HepG2 (cell line): ENCODE measurements at regions not wholly inside any gene's neighbourhood (a gene's known extent, or its start where the extent isn't known, plus 50 kb on each side); places are given as distances from the start of the nearest gene placed in this dataset.
A peak's percentile ranks its signal among the peaks of the same experiment; 100 is the strongest.

Experiments used
- ATAC-seq: fragments of 200-7000 bp; cut with Tn5 transposase; 3 replicates; pipeline ENCODE4 v1.9.1; 2020; ENCODE audit warnings: mild to moderate bottlenecking, moderate library complexity
- BruUV-seq: library from RNA; stranded (reverse); fragments of 400-500 nt; replicated peaks from 2 replicates; lab custom pipeline; 2021; lab: Mats Ljungman, UMichigan
- CTCF ChIA-PET: fragments of 300-600 bp; formaldehyde crosslinking; extraction: SDS; loops from one replicate; lab custom pipeline; 2021; ENCODE audit warnings: low total read pairs, inconsistent platforms, low intra/inter-chr PET ratio; lab: Yijun Ruan, JAX
- POLR2A ChIA-PET: fragments of 350-600 bp; sonication (Branson Sonifier 250); formaldehyde crosslinking; loops from one replicate; lab custom pipeline; 2020; ENCODE audit warnings: antibody characterized with exemption, inconsistent platforms; lab: Yijun Ruan, JAX
- DNase-seq: peaks from one replicate; pipeline ENCODE4 v3.0.0-alpha.2; 2015; ENCODE audit warnings: low spot score
- FAIRE-seq: peaks from 3 replicates; lab custom pipeline; 2011; peaks lifted over from hg19 to GRCh38; lab: Jason Lieb, UNC
- H2AFZ ChIP-seq: one replicate; pipeline ENCODE4 v1.6.1; 2011; ENCODE audit warnings: low read length, inconsistent platforms
- H3K27ac ChIP-seq: fragments of 300-600 bp; 3 replicates; pipeline ENCODE4 v1.8.0; 2011; ENCODE audit warnings: mixed run types, mild to moderate bottlenecking, mixed read lengths, low read length, inconsistent platforms; ENCODE audit not compliant: insufficient read depth; ENCODE audit errors: extremely low read length
- H3K27me3 ChIP-seq, 2 experiments: fragments of 200-600 bp in 1 of 2; 2 replicates in 1 of 2; 3 replicates in 1 of 2; pipeline versions ENCODE4 v1.6.0 to v1.8.0; 2011; ENCODE audit warnings: low read length in 2 of 2, mild to moderate bottlenecking in 2 of 2, moderate library complexity in 2 of 2, inconsistent platforms in 1 of 2; ENCODE audit not compliant: insufficient read depth in 2 of 2, control insufficient read depth in 1 of 2
- H3K36me3 ChIP-seq, 2 experiments: fragments of 200-600 bp in 1 of 2; replicated peaks in 1 of 2; 2 replicates in 1 of 2; 3 replicates in 1 of 2; pipeline versions ENCODE4 v1.5.1 to v1.8.0; 2011; ENCODE audit warnings: low read length in 2 of 2, inconsistent platforms in 1 of 2; ENCODE audit not compliant: insufficient read depth in 2 of 2, control insufficient read depth in 1 of 2
- H3K4me1 ChIP-seq: 2 replicates; pipeline ENCODE4 v1.5.1; 2012; ENCODE audit warnings: low read length, inconsistent platforms; ENCODE audit not compliant: insufficient read depth
- H3K4me2 ChIP-seq: 2 replicates; pipeline ENCODE4 v1.6.0; 2011; ENCODE audit warnings: low read depth, low read length, inconsistent platforms
- H3K4me3 ChIP-seq, 3 experiments: fragments of 200-600 bp in 1 of 3; sonication (generic), shearing (Covaris generic) in 1 of 3; replicated peaks in 1 of 3; 2 replicates each; pipeline ENCODE4 v1.5.1; 2011 to 2016; ENCODE audit warnings: low read length in 3 of 3, inconsistent platforms in 2 of 3, low read depth in 2 of 3, mild to moderate bottlenecking in 2 of 3, control low read depth in 1 of 3, mixed read lengths in 1 of 3; ENCODE audit not compliant: insufficient read depth in 1 of 3
- H3K79me2 ChIP-seq: one replicate; pipeline ENCODE4 v1.6.1; 2011; ENCODE audit warnings: low read length, inconsistent platforms; ENCODE audit not compliant: insufficient read depth
- H3K9ac ChIP-seq: 2 replicates; pipeline ENCODE4 v1.6.0; 2011; ENCODE audit warnings: mild to moderate bottlenecking, low read depth, low read length, inconsistent platforms; ENCODE audit not compliant: insufficient read depth
- H3K9me3 ChIP-seq: 2 replicates; pipeline ENCODE4 v1.5.1; 2012; ENCODE audit warnings: mild to moderate bottlenecking, low read length
- H4K20me1 ChIP-seq: 2 replicates; pipeline ENCODE4 v1.6.0; 2011; ENCODE audit warnings: inconsistent platforms, mild to moderate bottlenecking, low read length, moderate library complexity; ENCODE audit not compliant: insufficient read depth
- BCL6 ChIP-seq: IDR thresholded peaks from 2 replicates; pipeline ENCODE4 v1.6.1; 2016; ENCODE audit warnings: missing genetic modification reagents, missing compliant biosample characterization
- DNMT1 ChIP-seq: sonication (generic); formaldehyde crosslinking; IDR thresholded peaks from 2 replicates; pipeline ENCODE4 v1.5.1; 2020; ENCODE audit warnings: mild to moderate bottlenecking, missing genetic modification reagents
- GATAD2A ChIP-seq: IDR thresholded peaks from 2 replicates; pipeline ENCODE4 v1.6.1; 2016
- RAD51 ChIP-seq: fragments of 450-650 bp; IDR thresholded peaks from 2 replicates; pipeline ENCODE4 v1.6.1; 2016; ENCODE audit warnings: borderline replicate concordance
- RBM22 ChIP-seq: fragments of 200-400 bp; formaldehyde crosslinking; optimal IDR thresholded peaks from 2 replicates; pipeline ENCODE3; 2017; ENCODE audit warnings: mild to moderate bottlenecking, low read length, moderate library complexity
- RNF2 ChIP-seq: fragments of 450-650 bp; conservative IDR thresholded peaks from 2 replicates; pipeline ENCODE4 v1.6.1; 2016; ENCODE audit warnings: low read depth
- SALL1 ChIP-seq: sonication (generic); formaldehyde crosslinking; IDR thresholded peaks from 2 replicates; pipeline ENCODE4 v1.8.0; 2022; ENCODE audit warnings: mild to moderate bottlenecking, missing genetic modification reagents
- SATB2 ChIP-seq: sonication (generic); formaldehyde crosslinking; IDR thresholded peaks from 2 replicates; pipeline ENCODE4 v1.5.0; 2020; ENCODE audit warnings: missing genetic modification reagents
- ZBTB42 ChIP-seq: sonication (generic); formaldehyde crosslinking; IDR thresholded peaks from 2 replicates; pipeline ENCODE4 v1.5.0; 2020; ENCODE audit warnings: mild to moderate bottlenecking, missing genetic modification reagents
- ZNF235 ChIP-seq: sonication (generic); formaldehyde crosslinking; IDR thresholded peaks from 2 replicates; pipeline ENCODE4 v1.8.1; 2023; ENCODE audit warnings: mild to moderate bottlenecking, missing genetic modification reagents, borderline replicate concordance
- ZNF30 ChIP-seq: sonication (generic); formaldehyde crosslinking; IDR thresholded peaks from 2 replicates; pipeline ENCODE4 v1.5.0; 2020; ENCODE audit warnings: mild to moderate bottlenecking, missing genetic modification reagents
- ZNF432 ChIP-seq: sonication (generic); formaldehyde crosslinking; IDR thresholded peaks from 2 replicates; pipeline ENCODE4 v1.5.0; 2020; ENCODE audit warnings: missing genetic modification reagents, mild to moderate bottlenecking, borderline replicate concordance
- ZNF569 ChIP-seq: sonication (generic); formaldehyde crosslinking; IDR thresholded peaks from 2 replicates; pipeline ENCODE4 v1.5.0; 2020; ENCODE audit warnings: mild to moderate bottlenecking, missing genetic modification reagents, moderate library complexity, borderline replicate concordance
- ZSCAN31 ChIP-seq: sonication (generic); formaldehyde crosslinking; IDR thresholded peaks from 2 replicates; pipeline ENCODE4 v1.5.0; 2020; ENCODE audit warnings: low read depth, mild to moderate bottlenecking, missing genetic modification reagents
- WGBS: methylation state at CpG from one replicate; pipeline ENCODE4 v1.1.6; 2017; ENCODE audit warnings: low lambda C conversion rate; 5-methylcytosine and 5-hydroxymethylcytosine counted together
- in situ Hi-C: cut with HindIII; loops from 2 replicates; pipeline ENCODE4 v1.10.0; 2017; ENCODE audit warnings: low pct_unique_long_range_greater_than_20kb; ENCODE audit not compliant: extremely low pct_ligation_motif_present
- intact Hi-C: fragments of 100-400 bp; cut with micrococcal nuclease; formaldehyde crosslinking; loops from one replicate; pipeline ENCODE4 v1.10.0; 2022; ENCODE audit not compliant: unreplicated experiment
- TF ChIP-seq, protein P1 (sequence below): sonication (generic); formaldehyde crosslinking; IDR thresholded peaks from 2 replicates; pipeline ENCODE4 v1.5.0; 2020; ENCODE audit warnings: missing genetic modification reagents
- TF ChIP-seq, protein P2 (sequence below): sonication (generic); formaldehyde crosslinking; IDR thresholded peaks from 2 replicates; pipeline ENCODE4 v1.4.0; 2020; ENCODE audit warnings: mild to moderate bottlenecking, missing genetic modification reagents, borderline replicate concordance

DNA sequence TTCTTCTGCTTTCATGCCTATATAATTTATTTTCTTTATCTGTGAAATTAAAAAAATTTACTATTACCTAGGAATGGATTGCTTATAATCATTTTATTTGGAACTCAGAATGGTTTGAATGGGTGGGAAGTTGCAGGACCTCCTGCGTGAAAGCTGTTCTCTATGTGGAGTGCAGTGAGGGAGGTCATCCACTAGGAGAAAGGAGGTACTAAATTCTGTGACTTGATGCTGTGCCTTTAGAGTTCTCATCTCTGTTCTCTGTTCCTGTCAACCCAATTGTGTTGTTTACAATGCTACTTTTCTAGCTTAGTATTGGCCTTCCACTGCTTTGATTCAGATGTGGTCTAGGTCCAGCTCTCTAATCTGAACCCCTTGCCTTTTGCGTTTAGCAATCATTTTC is 65.0 kb upstream of the HIVEP1 start:
- Histone ChIP-seq H3K4me3 (no peak overlapping the region), H3K79me2 (no peaks in the 10 kb centered on the region), H3K9me3 (no peaks in the 10 kb centered on the region), H3K9ac (no peak overlapping the region), H3K4me2 (no peak overlapping the region), H3K36me3 (no peaks in the 10 kb centered on the region), H3K27ac (no peak overlapping the region), H2AFZ (no peak overlapping the region), H4K20me1 (no peaks in the 10 kb centered on the region), H3K4me1 (peaks cover 10% of the 10 kb centered on the region), H3K27me3 (no peaks in the 10 kb centered on the region)
- no peak for TF ChIP-seq ZNF30
- TF ChIP-seq ZBTB42 (CRISPR knock-in tag) = no peak
- no peak for TF ChIP-seq RAD51
- TF ChIP-seq RBM22 = no peak
- no peak for TF ChIP-seq SATB2 (CRISPR knock-in tag)
- TF ChIP-seq SALL1 (CRISPR knock-in tag) = no peak
- TF ChIP-seq, protein P1, sequence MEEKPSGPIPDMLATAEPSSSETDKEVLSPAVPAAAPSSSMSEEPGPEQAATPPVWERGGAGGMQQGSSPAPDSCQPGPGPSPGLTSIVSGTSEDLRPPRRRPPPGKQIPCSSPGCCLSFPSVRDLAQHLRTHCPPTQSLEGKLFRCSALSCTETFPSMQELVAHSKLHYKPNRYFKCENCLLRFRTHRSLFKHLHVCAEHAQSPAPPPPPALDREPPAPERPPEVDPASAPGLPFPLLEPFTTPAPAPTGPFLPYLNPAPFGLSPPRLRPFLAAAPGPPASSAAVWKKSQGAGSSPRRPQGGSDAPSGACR (CRISPR knock-in tag) = no peak
- TF ChIP-seq GATAD2A = no peak
- no peak for TF ChIP-seq DNMT1 (CRISPR knock-in tag)
- no peak for TF ChIP-seq RNF2
- no peak for TF ChIP-seq ZSCAN31 (CRISPR knock-in tag)
- TF ChIP-seq, protein P2, sequence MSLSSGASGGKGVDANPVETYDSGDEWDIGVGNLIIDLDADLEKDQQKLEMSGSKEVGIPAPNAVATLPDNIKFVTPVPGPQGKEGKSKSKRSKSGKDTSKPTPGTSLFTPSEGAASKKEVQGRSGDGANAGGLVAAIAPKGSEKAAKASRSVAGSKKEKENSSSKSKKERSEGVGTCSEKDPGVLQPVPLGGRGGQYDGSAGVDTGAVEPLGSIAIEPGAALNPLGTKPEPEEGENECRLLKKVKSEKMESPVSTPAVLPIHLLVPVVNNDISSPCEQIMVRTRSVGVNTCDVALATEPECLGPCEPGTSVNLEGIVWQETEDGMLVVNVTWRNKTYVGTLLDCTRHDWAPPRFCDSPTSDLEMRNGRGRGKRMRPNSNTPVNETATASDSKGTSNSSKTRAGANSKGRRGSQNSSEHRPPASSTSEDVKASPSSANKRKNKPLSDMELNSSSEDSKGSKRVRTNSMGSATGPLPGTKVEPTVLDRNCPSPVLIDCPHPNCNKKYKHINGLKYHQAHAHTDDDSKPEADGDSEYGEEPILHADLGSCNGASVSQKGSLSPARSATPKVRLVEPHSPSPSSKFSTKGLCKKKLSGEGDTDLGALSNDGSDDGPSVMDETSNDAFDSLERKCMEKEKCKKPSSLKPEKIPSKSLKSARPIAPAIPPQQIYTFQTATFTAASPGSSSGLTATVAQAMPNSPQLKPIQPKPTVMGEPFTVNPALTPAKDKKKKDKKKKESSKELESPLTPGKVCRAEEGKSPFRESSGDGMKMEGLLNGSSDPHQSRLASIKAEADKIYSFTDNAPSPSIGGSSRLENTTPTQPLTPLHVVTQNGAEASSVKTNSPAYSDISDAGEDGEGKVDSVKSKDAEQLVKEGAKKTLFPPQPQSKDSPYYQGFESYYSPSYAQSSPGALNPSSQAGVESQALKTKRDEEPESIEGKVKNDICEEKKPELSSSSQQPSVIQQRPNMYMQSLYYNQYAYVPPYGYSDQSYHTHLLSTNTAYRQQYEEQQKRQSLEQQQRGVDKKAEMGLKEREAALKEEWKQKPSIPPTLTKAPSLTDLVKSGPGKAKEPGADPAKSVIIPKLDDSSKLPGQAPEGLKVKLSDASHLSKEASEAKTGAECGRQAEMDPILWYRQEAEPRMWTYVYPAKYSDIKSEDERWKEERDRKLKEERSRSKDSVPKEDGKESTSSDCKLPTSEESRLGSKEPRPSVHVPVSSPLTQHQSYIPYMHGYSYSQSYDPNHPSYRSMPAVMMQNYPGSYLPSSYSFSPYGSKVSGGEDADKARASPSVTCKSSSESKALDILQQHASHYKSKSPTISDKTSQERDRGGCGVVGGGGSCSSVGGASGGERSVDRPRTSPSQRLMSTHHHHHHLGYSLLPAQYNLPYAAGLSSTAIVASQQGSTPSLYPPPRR (CRISPR knock-in tag) = no peak
- TF ChIP-seq ZNF235 (CRISPR knock-in tag) = no peak
- no peak for TF ChIP-seq ZNF432 (CRISPR knock-in tag)
- no peak for TF ChIP-seq BCL6 (CRISPR knock-in tag)
- TF ChIP-seq ZNF569 = no peak
- ChIA-PET CTCF (no interaction called here), POLR2A (no interaction called here)
- intact Hi-C loops (no loop called here), in situ Hi-C loops (no loop called here)
- FAIRE-seq = no peak
- 17% methylated on average over 2 of the region's 2 CpGs for WGBS
- no peak for DNase-seq
- no TSS peak for BruUV-seq
- peak; percentile 70 for ATAC-seq
